Body of pancreas (tissue), 4 donors: ENCODE measurements at regions not wholly inside any gene's neighbourhood (a gene's known extent, or its start where the extent isn't known, plus 50 kb on each side); places are given as distances from the start of the nearest gene placed in this dataset.
A peak's percentile ranks its signal among the peaks of the same experiment; 100 is the strongest.

Experiments
- ATAC-seq: fragments of 150-250 bp; one replicate; pipeline ENCODE4 v1.9.1; 2016
- DNase-seq, 4 donors: peaks; one replicate each; pipeline ENCODE4 v3.0.0-alpha.2; 2019
- H3K27ac ChIP-seq, 4 donors: fragments of 200-600 bp; sonication (generic); 1 replicate in 3 of 4; 2 replicates in 1 of 4; pipeline versions ENCODE4 v1.5.1 to v1.6.1; 2016 to 2019; ENCODE audit warnings: mild to moderate bottlenecking in 1 of 4, mixed read lengths in 1 of 4, moderate library complexity in 1 of 4
- H3K27me3 ChIP-seq, 2 donors: fragments of 200-600 bp; sonication (generic); one replicate each; pipeline ENCODE4 v1.6.0; 2016; ENCODE audit warnings: mild to moderate bottlenecking in 1 of 2
- H3K36me3 ChIP-seq, 2 donors: fragments of 200-600 bp; sonication (generic); replicated peaks in 1 of 2; 2 replicates each; pipeline ENCODE4 v1.5.1; 2016; ENCODE audit warnings: low read depth in 2 of 2; ENCODE audit not compliant: insufficient read depth in 1 of 2
- H3K4me1 ChIP-seq: fragments of 200-600 bp; sonication (generic); one replicate; pipeline ENCODE4 v1.6.0; 2016
- H3K4me3 ChIP-seq, 2 donors: fragments of 200-600 bp; sonication (generic); 1 replicate in 1 of 2; 2 replicates in 1 of 2; pipeline ENCODE4 v1.5.1; 2016 to 2019
- H3K9me3 ChIP-seq, 3 donors: fragments of 200-600 bp; sonication (generic); 1 replicate in 2 of 3; 2 replicates in 1 of 3; pipeline ENCODE4 v1.5.1; 2016
- POLR2A ChIP-seq, 3 donors: fragments of 450-650 bp; IDR thresholded peaks; one replicate each; pipeline ENCODE4 v1.6.1; 2016; ENCODE audit warnings: antibody characterized with exemption in 3 of 3, mild to moderate bottlenecking in 2 of 3
- WGBS, 2 donors: methylation state at CpG; one replicate each; pipeline ENCODE4 v1.1.5; 2017; 5-methylcytosine and 5-hydroxymethylcytosine counted together
- intact Hi-C: fragments of 100-400 bp; cut with DNase I; formaldehyde crosslinking; loops from one replicate; pipeline ENCODE4 v1.15.1; 2023
- TF ChIP-seq, protein P1 (sequence below), 7 experiments: fragments of 450-650 bp in 4 of 7; fragments of 200-600 bp in 3 of 7; sonication (generic) in 3 of 7; IDR thresholded peaks; one replicate each; pipeline ENCODE4 v1.5.1; 2016 to 2019; ENCODE audit warnings: antibody characterized with exemption in 7 of 7

DNA sequence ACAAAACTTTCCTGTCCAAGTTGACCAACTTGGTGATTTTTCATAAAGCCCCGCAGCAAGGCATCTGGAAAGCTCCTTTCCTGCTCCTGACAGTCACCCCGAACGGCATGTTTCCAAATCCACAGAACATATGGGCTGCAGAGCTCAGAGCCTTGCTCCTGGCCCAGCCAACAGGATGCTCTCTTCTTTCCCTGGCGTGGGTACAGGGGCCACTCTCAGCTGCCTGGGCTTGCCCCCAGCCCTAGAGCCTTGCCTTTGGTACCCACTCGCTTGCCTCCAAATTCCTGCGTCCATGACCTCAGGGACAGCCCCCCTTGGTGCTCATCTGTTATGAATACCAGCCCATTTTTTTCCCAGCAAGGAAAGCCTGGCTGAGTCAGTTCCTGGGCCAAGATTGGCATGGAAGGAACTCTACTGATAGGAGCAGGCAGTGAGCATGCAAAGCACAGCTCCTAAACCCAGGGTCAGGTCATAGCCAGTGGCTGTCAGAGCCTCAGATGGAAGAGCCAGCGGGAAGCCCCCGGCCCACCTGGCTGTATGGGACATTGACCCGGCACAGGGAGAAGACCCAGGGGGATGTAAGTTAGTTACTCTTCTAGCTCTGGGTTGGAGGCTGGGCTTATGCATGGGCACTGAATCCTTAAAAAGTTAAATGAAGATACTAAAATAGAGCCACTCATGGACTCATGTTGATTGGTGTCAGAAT lies 105.3 kb upstream of the RTL1 start:
- 75 to 86% methylated on average over 8 to 9 of the region's 9 CpGs for WGBS, 2 donors
- no peak overlapping the region for H3K4me3 ChIP-seq

DNA sequence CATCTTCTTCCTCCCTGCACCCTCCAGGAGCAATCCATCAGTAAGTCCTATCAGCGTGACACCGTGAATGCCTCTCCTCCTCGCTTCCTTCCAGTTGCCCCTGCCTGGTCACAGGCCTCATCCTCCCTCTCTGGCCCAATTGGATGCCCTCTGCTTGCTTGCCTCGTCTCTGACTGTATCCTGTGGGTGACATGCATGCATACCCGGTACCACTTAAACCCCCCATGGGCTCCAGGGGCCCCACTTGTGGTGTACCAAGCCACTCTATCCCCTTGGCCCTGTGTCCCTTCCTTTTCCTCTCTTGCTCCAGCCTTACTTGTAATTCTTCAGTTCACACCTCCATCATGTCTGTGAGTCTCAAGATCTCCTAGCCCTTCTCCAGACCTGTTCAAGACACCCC lies 106.0 kb upstream of the RTL1 start:
- WGBS, 2 donors = 84 to 88% methylated on average over 5 of the region's 5 CpGs
- intact Hi-C loops = no loop called here
- TF ChIP-seq, protein P1, sequence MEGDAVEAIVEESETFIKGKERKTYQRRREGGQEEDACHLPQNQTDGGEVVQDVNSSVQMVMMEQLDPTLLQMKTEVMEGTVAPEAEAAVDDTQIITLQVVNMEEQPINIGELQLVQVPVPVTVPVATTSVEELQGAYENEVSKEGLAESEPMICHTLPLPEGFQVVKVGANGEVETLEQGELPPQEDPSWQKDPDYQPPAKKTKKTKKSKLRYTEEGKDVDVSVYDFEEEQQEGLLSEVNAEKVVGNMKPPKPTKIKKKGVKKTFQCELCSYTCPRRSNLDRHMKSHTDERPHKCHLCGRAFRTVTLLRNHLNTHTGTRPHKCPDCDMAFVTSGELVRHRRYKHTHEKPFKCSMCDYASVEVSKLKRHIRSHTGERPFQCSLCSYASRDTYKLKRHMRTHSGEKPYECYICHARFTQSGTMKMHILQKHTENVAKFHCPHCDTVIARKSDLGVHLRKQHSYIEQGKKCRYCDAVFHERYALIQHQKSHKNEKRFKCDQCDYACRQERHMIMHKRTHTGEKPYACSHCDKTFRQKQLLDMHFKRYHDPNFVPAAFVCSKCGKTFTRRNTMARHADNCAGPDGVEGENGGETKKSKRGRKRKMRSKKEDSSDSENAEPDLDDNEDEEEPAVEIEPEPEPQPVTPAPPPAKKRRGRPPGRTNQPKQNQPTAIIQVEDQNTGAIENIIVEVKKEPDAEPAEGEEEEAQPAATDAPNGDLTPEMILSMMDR (IDR thresholded peaks at IDR 0.05) = no peak
- no peak for TF ChIP-seq POLR2A (IDR thresholded peaks at IDR 0.05)
- Histone ChIP-seq H3K4me1 (no peaks in the 10 kb centered on the region), H3K36me3 (no peaks in the 10 kb centered on the region), H3K27me3 (no peaks in the 10 kb centered on the region), H3K4me3 (no peak overlapping the region), H3K9me3 (no peaks in the 10 kb centered on the region), H3K27ac (no peak overlapping the region)
- peak in 2 of 4 donors; percentile 4 to 6 for DNase-seq
- no peak for ATAC-seq

More for the DNA sequence above, 105.3 kb upstream of the RTL1 start:
- DNase-seq (peak in 1 of 4 donors; percentile 3), ATAC-seq (no peak)
- Histone ChIP-seq H3K36me3 (no peaks in the 10 kb centered on the region), H3K4me1 (no peaks in the 10 kb centered on the region), H3K9me3 (no peaks in the 10 kb centered on the region), H3K27ac (no peak overlapping the region), H3K27me3 (no peaks in the 10 kb centered on the region)
- intact Hi-C loops = no loop called here
- TF ChIP-seq, protein P1 (IDR thresholded peaks at IDR 0.05) = no peak
- TF ChIP-seq POLR2A (IDR thresholded peaks at IDR 0.05) = no peak

- Histone ChIP-seq H3K27ac (no peak overlapping the region), H3K4me1 (no peaks in the 10 kb centered on the region), H3K27me3 (no peaks in the 10 kb centered on the region), H3K4me3 (no peak overlapping the region), H3K36me3 (no peaks in the 10 kb centered on the region), H3K9me3 (no peaks in the 10 kb centered on the region)
- ATAC-seq = no peak
- intact Hi-C loops = no loop called here
- TF ChIP-seq POLR2A (IDR thresholded peaks at IDR 0.05) = no peak
- TF ChIP-seq, protein P1 (IDR thresholded peaks at IDR 0.05) = no peak
- DNase-seq = no peak
- 87 to 90% methylated on average over 6 of the region's 6 CpGs for WGBS, 2 donors
Measured at GRCh38 chr14:101010293-101010692, 106.8 kb upstream of the RTL1 start.

DNA sequence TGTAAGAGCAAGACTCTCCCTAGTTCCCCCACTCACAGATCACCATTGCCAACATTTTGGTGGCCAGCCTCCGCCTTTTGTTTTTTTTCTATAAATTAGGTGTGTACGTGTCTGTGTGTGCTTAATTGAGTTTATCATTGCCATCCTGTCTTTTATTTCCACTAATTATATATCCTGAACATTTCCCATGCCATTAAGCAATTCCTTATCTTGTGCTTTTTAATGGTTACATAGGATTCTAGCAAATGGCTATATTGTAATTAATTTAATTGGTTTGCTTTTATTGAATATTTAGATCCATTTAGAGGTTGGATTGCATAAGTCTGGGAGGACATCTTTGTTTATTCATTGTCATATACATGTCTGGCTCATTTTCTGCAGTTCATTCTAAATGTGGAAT lies 107.3 kb upstream of the RTL1 start:
- Histone ChIP-seq H3K27ac (no peak overlapping the region), H3K36me3 (no peaks in the 10 kb centered on the region), H3K4me3 (no peak overlapping the region), H3K4me1 (no peaks in the 10 kb centered on the region), H3K27me3 (no peaks in the 10 kb centered on the region), H3K9me3 (no peaks in the 10 kb centered on the region)
- 81 to 91% methylated on average over 2 of the region's 2 CpGs for WGBS, 2 donors
- intact Hi-C loops = no loop called here
- ATAC-seq (no peak), DNase-seq (no peak)
- TF ChIP-seq, protein P1 (IDR thresholded peaks at IDR 0.05) = no peak

- intact Hi-C loops = no loop called here
- no peak for ATAC-seq
- no peak for TF ChIP-seq POLR2A (IDR thresholded peaks at IDR 0.05)
- TF ChIP-seq, protein P1 (IDR thresholded peaks at IDR 0.05) = no peak
- Histone ChIP-seq H3K9me3 (no peaks in the 10 kb centered on the region), H3K4me1 (no peaks in the 10 kb centered on the region), H3K27ac (no peak overlapping the region), H3K36me3 (no peaks in the 10 kb centered on the region), H3K4me3 (no peak overlapping the region), H3K27me3 (no peaks in the 10 kb centered on the region)
- DNase-seq = no peak
- WGBS, 2 donors = 75 to 80% methylated on average over 1 of the region's 1 CpG
Measured at GRCh38 chr14:101017209-101017608, 113.7 kb upstream of the RTL1 start.
